ENCODE measurements at regions not wholly inside any gene's neighbourhood (a gene's known extent, or its start where the extent isn't known, plus 50 kb on each side); places are given as distances from the start of the nearest gene placed in this dataset.

DNA sequence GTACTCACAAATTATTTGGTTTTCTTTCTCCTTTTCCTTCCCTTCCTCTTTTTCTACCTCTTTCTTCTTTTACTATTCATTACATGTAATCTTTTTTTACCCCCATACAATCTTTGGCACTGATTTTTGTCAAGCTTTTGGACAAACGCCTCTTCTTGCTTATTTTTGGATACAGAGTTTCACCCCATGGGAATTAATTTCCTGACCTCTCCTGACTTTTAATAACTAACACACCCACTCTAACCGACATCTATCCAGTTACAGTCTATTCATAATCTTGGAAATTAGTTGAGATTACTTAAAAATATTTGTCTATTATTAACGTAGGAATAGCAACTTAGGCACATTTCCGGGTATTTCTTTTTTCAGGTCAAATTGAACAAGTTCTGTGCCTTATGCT is 101.2 kb downstream of the HDGFL1 start:
- Histone ChIP-seq H3K79me1 (ENCODE audit: low read depth in 1 of 2, low read length in 2 of 2) (no peaks in the 10 kb centered on the region), H4K91ac (ENCODE audit: insufficient read depth, low read depth, low read length) (no peak overlapping the region), H3K4me3 (ENCODE audit: insufficient read depth, low read depth, low read length) (no peak overlapping the region), H2AK5ac (ENCODE audit: low read depth, low read length) (no peak overlapping the region), H2BK5ac (ENCODE audit: low read depth, low read length, poor library complexity, severe bottlenecking) (no peak overlapping the region), H3K27me3 (ENCODE audit: control insufficient read depth, insufficient read depth, low read length) (no peaks in the 10 kb centered on the region), H3K9me1 (ENCODE audit: insufficient read depth, low read length) (0 out of 2 replicates have a peak, but pooled peaks cover 2% of the 10 kb centered on the region), H3K27ac (ENCODE audit: insufficient read depth, low read length) (no peak overlapping the region), H2BK15ac (ENCODE audit: low read depth, low read length) (no peak overlapping the region), H4K5ac (ENCODE audit: low read depth, low read length) (no peak overlapping the region), H3K36me3 (ENCODE audit: control insufficient read depth, insufficient read depth, low read length) (no peaks in the 10 kb centered on the region), H3K18ac (ENCODE audit: low read depth, low read length) (no peak overlapping the region), H3K4me1 (ENCODE audit: control insufficient read depth, insufficient read depth, low read length) (peaks cover 2% of the 10 kb centered on the region), H2AFZ (replicated peaks; ENCODE audit: low read length, poor library complexity) (no peak overlapping the region), H2BK20ac (ENCODE audit: low read depth, low read length) (no peak overlapping the region), H2BK120ac (ENCODE audit: low read depth, low read length) (no peak overlapping the region), H4K20me1 (ENCODE audit: insufficient read depth, low read length) (no peaks in the 10 kb centered on the region), H3K4ac (ENCODE audit: low read depth, low read length) (no peak overlapping the region), H4K8ac (ENCODE audit: low read depth in 2 of 2, low read length in 2 of 2) (no peak overlapping the region), H3K14ac (replicated peaks; ENCODE audit: low read depth, low read length) (no peak overlapping the region), H3K9ac (ENCODE audit: low read depth, low read length) (no peak overlapping the region), H3K56ac (ENCODE audit: extremely low read depth, insufficient read depth, low read length) (no peak overlapping the region), H3K9me3 (ENCODE audit: control insufficient read depth, insufficient read depth, low read length) (no peaks in the 10 kb centered on the region), H3K23ac (ENCODE audit: low read depth, low read length) (no peak overlapping the region), H2AK9ac (replicated peaks; ENCODE audit: low read depth, low read length, poor library complexity) (no peak overlapping the region), H3K4me2 (ENCODE audit: low read depth, low read length) (no peak overlapping the region)
- ChIA-PET POLR2A (ENCODE audit: unreplicated experiment) (no interaction called here), CTCF (no interaction called here)
- TF ChIP-seq, protein P1, sequence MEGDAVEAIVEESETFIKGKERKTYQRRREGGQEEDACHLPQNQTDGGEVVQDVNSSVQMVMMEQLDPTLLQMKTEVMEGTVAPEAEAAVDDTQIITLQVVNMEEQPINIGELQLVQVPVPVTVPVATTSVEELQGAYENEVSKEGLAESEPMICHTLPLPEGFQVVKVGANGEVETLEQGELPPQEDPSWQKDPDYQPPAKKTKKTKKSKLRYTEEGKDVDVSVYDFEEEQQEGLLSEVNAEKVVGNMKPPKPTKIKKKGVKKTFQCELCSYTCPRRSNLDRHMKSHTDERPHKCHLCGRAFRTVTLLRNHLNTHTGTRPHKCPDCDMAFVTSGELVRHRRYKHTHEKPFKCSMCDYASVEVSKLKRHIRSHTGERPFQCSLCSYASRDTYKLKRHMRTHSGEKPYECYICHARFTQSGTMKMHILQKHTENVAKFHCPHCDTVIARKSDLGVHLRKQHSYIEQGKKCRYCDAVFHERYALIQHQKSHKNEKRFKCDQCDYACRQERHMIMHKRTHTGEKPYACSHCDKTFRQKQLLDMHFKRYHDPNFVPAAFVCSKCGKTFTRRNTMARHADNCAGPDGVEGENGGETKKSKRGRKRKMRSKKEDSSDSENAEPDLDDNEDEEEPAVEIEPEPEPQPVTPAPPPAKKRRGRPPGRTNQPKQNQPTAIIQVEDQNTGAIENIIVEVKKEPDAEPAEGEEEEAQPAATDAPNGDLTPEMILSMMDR (conservative IDR thresholded peaks at IDR 0.05; ENCODE audit: low read depth, low read length): no peak
- TF ChIP-seq CHD1 (IDR thresholded peaks at IDR 0.05; ENCODE audit: low read depth, low read length) (no peak), SMC3 (IDR thresholded peaks at IDR 0.05; ENCODE audit: low read depth, low read length) (no peak), MXI1 (IDR thresholded peaks at IDR 0.05; ENCODE audit: borderline replicate concordance, low read depth, low read length) (no peak), BHLHE40 (IDR thresholded peaks at IDR 0.05; ENCODE audit: low read depth, low read length) (no peak)
- TF ChIP-seq, protein P2, sequence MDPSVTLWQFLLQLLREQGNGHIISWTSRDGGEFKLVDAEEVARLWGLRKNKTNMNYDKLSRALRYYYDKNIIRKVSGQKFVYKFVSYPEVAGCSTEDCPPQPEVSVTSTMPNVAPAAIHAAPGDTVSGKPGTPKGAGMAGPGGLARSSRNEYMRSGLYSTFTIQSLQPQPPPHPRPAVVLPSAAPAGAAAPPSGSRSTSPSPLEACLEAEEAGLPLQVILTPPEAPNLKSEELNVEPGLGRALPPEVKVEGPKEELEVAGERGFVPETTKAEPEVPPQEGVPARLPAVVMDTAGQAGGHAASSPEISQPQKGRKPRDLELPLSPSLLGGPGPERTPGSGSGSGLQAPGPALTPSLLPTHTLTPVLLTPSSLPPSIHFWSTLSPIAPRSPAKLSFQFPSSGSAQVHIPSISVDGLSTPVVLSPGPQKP (IDR thresholded peaks at IDR 0.05; ENCODE audit: borderline replicate concordance, low read depth, low read length): no peak
- TF ChIP-seq, protein P3, sequence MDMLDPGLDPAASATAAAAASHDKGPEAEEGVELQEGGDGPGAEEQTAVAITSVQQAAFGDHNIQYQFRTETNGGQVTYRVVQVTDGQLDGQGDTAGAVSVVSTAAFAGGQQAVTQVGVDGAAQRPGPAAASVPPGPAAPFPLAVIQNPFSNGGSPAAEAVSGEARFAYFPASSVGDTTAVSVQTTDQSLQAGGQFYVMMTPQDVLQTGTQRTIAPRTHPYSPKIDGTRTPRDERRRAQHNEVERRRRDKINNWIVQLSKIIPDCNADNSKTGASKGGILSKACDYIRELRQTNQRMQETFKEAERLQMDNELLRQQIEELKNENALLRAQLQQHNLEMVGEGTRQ (IDR thresholded peaks at IDR 0.05; ENCODE audit: low read depth, low read length): no peak
- WGBS, 2 experiments (ENCODE audit: extremely low coverage in 2 of 2, insufficient read length in 1 of 2): 17% methylated on average over 1 of the region's 4 CpGs; no CpG with 5 or more reads in 1 of the 2 experiments
- ATAC-seq (ENCODE audit: low read depth) (no peak), DNase-seq (no peak)
- in situ Hi-C loops (cut with MboI; ENCODE audit: low sequenced_read_pairs): no loop called here
- dilution Hi-C loops (cut with HindIII; ENCODE audit: low sequenced_read_pairs, unreplicated experiment): no loop called here
- intact Hi-C loops (cut with micrococcal nuclease): no loop called here
- BruUV-seq (replicated peaks): no TSS peak
